HG03354 (cell line): ENCODE measurements at regions not wholly inside any gene's neighbourhood (a gene's known extent, or its start where the extent isn't known, plus 50 kb on each side); places are given as distances from the start of the nearest gene placed in this dataset.

Experiments used
- ATAC-seq: cut with Tn5 transposase; IDR thresholded peaks from one replicate; pipeline ENCODE4 v1.9.1; 2021; ENCODE audit warnings: mild to moderate bottlenecking; ENCODE audit not compliant: unreplicated experiment, poor library complexity, severe bottlenecking

DNA sequence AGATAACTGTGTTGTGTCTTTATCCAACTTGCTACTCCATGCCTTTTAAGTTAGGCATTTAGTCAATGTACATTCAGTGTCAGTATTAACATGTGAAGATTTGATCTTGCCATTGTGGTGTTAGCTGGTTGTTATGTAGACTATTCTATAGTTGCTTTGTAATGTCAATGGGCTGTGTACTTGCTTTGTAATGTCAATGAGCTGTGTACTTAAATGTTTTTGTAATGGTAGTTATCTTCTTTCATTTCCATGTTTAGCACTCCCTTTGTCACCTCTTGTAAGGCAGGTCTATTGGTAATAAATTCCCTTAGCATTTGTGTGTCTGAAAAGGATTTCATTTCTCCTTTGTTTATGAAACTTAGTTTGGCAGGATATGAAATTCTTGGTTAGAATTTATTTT, 53.4 kb downstream of the MC4R start:
- ATAC-seq = no peak

DNA sequence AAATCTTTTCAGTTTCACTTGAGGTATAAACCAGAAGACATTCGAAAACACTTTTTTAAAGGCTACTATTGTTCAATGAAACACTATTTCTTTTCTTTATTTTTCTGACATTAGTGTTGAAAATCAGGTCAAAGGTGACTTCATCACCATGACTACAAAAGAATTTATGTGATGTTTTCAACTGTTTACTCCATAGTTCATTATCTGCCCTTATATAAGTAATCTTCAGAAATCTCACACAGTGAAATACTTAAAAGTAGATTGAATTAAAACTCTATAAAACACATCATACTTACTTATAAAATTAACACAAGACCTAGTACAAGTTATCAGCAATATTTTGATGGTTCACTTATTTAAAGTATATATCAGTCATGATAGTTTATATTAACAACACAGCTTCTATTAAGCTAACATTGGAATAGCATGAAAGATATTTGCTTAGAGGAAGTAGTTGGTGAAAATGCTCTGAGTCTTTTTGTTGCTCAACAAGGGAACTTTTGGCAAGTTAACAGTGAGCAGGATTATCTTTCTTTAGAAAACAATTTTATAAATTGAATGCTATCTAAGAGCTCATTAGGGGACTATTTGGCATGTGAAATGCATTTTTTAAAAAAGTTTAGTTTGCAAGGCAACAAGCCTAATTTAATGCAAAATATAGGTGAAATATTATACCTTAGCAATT, 60.8 kb downstream of the MC4R start:
- ATAC-seq = no peak

DNA sequence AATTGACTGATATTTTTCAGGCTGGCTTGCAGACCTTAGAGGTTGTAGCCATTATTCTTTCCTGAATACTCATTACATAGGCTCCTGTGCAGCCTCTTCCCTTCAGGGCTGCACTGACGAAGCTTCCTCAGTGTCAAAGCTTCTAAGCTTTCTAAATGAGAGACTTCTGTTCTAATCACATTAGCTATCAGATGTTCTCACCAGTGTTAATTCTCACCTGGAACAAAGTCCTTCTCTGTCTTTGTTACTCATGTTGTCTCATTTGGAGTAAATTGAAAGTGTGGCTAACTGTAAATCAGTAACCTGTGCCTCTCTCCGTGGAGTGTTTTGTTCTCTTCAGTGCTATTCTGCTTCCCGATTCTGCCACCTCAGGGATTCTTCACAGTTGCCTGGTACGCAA, 76.9 kb downstream of the MC4R start:
- no peak for ATAC-seq

DNA sequence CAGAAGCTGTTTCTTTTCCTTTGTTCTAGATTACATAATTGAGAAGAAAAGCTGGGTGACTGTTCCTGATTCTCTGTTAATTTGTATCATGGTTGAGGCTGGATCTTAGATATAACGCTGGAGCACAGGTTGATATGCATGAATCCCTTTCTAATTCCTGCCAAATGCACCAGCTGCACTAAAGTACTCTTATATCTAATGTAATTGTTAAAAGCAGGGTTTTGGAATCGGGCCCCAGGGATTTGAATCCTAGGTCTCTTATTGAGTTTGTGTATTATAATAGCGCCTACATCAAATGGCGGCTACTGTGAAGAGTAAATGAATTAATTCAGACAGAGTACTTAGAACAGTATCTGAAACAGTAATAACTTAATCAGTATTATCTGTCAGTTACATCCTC, 80.4 kb downstream of the MC4R start:
- no peak for ATAC-seq

DNA sequence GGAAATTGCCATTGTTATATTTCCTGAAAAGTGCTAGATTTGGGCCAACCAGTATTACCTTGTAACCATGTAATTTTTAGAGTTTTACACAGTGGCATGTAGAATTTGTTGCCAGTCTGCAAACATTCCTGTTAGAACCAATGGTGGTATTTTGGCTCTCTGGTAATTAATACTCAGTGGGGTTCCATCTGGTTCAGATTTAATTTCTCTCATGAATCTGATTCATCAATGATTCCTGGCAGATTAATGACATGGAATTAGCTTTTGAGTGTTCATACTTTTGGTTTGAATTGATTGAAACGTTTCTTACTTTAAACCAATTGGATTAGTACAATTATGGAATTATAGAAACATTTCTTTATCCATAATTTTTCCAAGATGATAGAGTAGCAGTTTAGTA, 93.2 kb downstream of the MC4R start:
- no peak for ATAC-seq

DNA sequence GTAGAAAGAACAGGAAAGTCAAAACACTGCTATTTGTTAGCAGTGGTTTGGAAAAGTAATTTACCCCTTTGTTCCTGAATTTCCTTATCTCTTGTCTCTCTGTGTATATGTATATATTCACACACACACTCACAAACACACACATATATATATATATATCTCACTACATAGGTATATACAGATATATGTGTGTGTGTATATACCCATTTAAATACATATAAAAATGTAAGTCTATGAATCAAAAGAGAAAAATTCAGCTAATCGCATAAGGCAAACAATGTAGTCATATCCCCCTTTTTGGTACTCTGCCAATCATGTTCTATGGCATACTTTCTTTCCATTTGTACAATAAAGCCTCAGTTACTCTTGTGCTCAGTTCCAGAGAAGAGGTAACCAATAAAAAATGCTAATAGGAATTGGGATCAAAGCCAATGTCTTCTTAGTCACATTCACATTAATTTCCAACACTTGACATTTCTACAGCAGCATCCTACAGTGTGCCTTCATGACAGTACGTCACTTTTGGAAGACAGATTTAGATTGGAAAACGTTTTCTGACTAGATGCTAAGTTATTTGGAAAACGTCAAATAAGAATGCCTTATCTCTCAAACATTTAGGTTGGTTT, 94.6 kb downstream of the MC4R start:
- ATAC-seq = no peak

DNA sequence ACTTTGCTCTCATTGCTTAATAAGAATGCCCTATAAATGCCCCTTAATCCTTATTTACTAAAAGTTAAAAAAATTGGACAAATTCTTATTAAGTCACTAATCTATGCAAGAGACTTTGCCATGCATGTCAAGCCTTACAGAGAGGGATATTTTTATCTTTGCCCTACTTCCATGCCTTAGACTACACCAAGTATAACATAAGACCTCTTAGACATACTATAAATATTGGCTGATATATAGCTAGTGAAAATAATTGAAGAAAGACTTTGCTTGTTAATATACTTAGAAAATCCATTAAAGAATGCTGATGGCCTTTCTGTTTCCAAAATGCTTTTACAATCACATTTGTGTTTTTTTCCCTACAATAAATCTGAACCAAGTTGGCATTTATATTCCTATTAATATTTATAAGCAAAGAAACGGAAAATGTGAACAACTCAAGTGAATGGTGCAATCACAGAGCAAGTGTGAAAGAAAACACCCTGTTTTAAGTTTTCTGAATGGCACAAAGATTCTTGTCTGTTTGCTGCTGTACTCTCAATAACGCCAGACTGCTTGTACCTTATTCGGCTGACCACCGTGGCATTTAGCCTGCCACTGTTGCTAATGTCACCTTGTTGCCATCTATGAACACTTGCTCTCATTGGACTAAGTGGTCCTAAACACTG, 105.0 kb downstream of the MC4R start:
- ATAC-seq = no peak

DNA sequence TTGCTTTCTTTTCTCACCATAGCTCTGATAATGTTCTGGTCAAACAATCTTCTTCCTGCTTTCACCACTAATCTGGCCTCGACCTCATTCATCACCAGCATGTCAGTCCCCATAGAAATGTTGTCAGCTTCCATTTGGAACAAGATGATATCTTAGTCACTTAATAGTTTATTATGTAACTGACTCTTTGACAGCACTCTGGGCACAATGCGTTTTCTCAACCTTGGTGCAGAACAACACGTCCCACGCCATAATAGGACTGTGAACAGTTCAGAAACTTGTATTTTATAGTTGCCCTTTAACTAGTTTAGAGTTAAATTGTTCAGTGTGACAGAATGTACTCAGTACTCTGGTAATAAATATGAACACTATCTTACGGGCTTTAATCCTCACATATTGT, 106.0 kb downstream of the MC4R start:
- ATAC-seq = no peak

DNA sequence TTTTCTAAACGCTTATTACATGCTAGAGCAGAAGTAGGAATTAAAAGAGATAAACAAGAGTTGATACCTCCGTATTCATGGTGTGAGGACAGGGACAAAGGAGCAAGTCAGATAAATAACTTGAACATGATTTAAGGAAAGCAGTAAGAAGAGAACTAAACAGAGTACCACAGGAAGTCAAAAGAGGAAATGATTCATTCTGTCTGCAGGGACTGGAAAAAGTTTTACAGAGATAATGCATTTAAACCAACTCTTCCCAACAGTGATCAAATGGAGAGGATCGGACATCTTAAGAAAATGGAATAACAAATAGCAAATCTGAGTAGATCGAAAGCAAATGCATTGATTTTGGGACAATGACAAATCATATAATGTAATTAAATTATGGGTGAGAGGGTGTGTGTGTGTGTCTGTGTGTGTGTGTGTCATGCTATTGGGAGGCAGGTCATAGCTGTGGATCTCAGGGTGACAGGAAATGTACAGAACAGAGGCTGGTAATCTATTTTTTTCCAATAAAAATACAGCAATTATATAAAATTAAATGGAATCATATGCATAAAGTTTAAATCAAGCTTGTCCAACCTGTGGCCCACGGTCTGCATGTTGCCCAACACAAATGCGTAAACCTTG, 113.4 kb downstream of the MC4R start:
- ATAC-seq = peak; percentile 82

DNA sequence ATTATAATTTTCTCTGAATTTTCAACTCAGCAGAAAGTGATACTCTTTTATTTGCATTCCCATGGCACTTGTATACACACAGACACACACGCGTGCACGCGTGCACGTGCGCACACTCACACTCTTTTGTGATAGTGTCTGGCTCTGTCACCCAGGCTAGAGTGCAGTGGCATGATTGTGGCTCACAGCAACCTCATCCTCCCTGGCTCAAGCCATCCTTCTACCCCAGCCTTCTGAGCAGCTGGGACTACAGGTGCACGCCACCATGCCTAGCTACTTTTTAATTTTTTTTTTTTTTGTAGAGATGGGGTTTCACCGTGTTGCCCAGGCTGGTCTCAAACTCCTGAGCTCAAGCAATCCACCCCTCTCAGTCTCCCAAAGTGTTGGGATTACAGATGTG, 123.2 kb downstream of the MC4R start:
- no peak for ATAC-seq

DNA sequence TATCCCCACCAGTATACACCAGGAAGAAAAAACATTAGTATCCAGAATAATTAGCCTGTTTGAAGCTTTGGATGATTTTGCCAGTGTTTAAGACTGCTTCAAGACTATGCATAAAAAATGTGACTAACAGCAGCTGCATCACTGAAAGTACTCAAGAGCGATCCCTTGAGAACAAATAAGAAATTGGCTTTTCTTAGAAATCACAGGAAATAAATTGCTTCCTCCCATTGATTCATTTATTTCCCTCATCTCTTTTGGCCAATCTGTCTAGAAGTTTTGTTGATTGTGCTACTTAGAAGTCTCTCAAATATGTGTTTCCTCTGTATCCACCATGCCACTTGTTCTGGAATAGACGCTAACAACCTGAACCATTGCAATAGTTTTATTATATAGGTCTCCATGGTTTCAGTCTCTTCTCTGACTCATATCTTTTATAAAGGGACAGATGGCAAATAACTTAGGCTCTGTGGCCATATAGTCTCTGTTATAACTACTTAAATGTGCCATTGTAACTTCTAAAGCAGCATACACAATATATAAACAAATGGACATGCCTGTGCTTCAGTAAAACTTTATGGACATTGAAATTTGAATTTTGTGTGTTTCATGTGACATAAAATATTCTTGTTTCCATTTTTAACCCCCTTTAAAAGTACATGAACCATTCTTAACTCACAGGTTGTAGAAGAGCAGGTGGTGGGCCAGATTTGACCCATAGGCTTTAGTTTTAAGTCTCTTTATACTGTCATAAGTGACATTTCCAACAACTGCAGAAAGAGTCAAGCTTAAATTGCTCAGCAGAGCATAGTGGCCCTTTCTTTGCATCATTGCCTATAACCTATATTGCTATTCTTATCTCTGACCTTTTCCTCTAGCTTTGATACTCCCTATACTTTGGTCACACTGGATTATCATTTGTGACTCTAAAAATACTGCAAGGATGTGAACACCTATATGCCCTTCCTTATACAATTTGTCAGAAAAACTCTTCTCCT, 123.9 kb downstream of the MC4R start:
- ATAC-seq = no peak

DNA sequence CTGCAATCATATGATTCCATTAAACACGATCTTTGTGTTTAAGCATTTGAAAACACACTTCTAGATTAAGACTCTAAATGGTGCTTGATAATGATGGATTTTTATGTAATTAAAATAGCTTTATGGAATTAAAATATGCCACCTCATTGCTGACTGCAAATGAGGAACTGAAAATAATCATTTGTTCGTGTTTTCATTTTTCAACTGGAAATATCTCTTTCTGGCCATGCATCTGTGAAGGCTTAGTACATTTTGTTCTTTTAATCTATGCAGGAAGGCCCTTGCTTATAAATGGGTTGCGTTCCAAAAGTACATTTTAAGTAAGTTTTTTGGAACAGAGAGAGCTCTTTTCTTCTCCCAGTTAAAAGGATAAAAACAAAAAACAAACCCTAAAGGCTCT, 125.5 kb downstream of the MC4R start:
- ATAC-seq = peak; percentile 85

DNA sequence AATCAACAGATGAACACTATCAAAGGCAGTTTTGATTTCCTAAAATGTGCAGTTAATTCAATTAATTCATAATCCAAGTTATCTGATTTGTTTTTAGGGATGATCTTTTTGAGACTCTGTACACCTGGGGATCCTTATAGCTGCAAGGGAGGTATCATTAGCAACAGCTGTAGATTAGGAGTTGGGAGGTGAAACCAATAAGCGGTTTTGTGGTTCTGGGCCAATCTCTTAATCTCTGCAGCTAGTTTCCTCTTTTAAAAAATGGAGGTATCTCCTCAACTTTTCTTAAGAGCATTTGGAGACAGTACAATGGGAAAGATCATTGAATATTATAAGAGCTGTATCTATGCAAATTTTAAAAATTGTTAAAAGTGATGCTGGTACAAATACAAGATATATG, 126.0 kb downstream of the MC4R start:
- peak; percentile 85 for ATAC-seq

DNA sequence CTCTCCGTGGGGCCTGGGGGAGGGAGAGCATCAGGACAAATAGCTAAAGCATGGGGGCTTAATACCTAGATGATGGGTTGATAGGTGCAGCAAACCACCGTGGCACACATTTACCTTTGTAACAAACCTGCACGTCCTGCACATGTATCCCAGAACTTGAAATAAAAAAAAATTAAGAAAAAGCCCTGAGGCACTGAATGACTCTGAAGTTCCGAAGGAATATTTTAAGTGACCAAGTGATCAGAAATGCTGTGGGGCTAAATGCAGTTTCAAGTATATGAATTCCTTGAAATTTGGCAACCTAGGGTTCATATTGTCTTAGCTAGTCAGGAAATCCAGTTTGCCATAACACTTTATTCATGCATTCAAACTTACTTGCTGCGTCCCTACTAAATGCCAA, 127.5 kb downstream of the MC4R start:
- no peak for ATAC-seq

DNA sequence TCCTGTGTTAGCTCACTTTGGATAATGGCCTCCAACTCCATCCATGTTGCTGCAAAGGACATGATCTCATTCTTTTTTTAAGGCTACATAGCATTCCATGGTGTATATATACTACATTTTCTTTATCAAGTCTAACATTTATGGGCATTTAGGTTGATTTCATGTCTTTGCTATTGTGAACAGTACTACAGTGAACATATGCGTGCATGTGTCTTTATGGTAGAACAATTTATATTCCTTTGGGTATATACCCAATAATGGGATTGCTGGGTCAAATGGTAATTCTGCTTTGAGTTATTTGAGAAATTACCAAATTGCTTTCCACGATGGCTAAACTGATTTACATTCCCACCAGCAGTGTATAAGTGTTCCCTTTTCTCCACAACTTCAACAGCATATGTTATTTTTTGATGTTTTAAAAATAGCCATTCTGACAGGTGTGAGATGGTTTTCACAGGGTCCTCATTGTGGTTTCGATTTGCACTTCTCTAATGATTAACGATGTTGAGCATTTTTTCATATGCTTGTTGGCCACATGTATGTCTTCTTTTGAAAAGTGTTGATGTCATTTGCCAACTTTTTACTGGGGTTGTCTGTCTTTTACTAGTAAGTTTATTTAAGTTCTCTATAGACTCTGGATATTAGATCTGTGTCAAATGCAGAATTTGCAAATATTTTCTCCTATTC, 133.4 kb downstream of the MC4R start:
- peak; percentile 98 for ATAC-seq

DNA sequence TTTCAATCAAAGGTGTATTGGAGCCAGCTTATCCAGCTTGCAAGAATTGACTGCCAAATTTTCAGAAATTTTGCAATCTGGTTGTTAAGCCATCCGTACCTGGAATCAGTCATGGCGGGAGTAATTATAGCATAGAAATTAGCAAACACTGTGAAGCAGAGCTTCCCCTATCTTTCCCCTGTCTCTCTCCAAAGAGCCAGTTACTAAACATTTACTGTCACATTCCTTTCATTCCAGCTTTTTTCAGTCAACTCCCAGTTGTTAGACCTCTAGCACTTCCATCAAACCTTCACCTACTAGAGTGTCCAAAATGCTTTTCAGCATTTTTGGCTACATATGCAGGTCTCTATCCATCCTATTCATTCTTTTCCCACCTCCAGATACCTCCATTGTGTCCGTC, 137.4 kb downstream of the MC4R start:
- no peak for ATAC-seq

DNA sequence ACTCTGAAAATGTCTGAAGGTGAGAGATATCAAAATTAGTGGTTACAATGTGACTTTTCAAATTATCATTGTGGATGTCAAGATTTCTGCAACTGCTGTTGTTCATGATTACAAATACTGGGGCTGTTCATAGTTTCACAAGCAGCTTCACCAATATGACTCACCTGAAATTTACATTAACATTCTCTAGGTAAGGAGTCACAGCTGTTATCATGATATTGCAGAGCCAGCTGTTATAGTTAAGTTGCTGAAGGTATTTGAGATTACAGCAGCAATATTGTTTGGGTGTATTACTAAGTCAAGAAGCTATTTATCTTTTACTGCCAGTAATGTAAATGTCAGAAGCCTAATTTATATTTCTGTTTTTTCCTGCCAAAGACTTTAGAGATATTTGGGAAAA, 140.0 kb downstream of the MC4R start:
- peak; percentile 84 for ATAC-seq

DNA sequence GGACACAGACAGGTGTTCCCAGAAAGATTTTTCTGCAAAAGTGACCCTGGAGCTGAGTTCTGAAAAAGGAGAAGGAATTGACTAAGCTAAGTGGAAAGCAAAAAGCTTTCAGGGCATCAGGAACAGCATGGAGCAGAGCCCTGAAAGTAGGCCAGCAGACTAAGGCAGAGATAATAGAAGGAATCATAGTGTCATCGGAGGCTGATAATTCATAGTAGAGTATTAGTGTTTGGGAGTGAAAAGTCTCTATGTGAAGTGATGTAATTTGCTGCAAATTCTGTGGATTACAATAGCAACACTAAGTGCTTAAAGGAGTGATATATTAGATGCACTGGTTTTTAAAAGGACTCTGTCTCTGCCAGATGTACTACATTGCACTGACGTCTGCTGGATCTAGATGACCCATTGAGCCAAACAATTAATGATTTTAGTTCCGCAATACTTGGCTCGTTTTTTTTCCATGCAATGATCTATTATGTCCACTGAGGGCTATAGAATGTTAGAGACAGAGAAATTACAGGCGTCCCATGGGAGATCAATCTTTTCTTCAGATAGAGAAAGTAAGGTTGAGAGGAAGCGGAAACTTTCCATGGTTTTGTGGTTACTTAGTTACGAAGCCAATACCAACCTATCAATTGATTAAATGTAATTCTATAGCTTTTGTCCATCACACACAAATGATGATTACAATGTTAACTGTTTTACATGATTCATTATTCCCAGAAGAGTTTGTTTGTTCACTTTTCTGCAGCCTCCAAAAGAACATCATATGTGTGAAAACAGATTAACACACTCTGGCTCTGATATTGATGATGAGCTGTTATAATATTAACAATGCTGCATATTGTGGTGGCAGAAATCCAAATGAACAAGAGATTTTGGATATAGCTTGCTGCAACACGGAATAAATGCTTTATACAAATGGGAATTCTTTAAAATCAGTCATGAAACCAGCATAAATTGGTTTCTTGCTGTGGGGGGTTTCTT, 143.7 kb downstream of the MC4R start:
- no peak for ATAC-seq
